ENCODE measurements at regions not wholly inside any gene's neighbourhood (a gene's known extent, or its start where the extent isn't known, plus 50 kb on each side); places are given as distances from the start of the nearest gene placed in this dataset.

GRCh38 chr1:58249388-58249736 is 297.2 kb downstream of the OMA1 start:
- TF ChIP-seq CTCF (IDR thresholded peaks at IDR 0.05; ENCODE audit: low read depth, low read length) (no peak), EZH2phosphoT487 (IDR thresholded peaks at IDR 0.05; ENCODE audit: low read depth) (no peak)
